A549 (cell line): ENCODE measurements at regions not wholly inside any gene's neighbourhood (a gene's known extent, or its start where the extent isn't known, plus 50 kb on each side); places are given as distances from the start of the nearest gene placed in this dataset.
"Not testable (repeated sequence)": the region's sequence is repeated elsewhere in the genome, so short reads cannot be mapped to it uniquely, and the experiment has no call there.

Experiments
- CEBPB ChIP-seq, 2 experiments: fragments of >200 bp in 1 of 2; sonication (Bioruptor Twin) in 1 of 2; formaldehyde crosslinking in 1 of 2; IDR thresholded peaks; 2 replicates each; pipeline ENCODE4 v1.6.1; 2012 to 2016
- CHD2 ChIP-seq: fragments of 150-350 bp; IDR thresholded peaks from 2 replicates; pipeline ENCODE4 v1.6.1; 2014; ENCODE audit warnings: low read length; ENCODE audit not compliant: partially characterized antibody
- EP300 ChIP-seq, 2 experiments: fragments of >200 bp; sonication (Bioruptor Twin); formaldehyde crosslinking; IDR thresholded peaks; 2 replicates in 1 of 2; 3 replicates in 1 of 2; pipeline ENCODE4 v1.6.1; 2016 to 2017
- JUNB ChIP-seq: fragments of >200 bp; sonication (Bioruptor Twin); formaldehyde crosslinking; IDR thresholded peaks from 2 replicates; pipeline ENCODE4 v1.6.1; 2016
- MAFK ChIP-seq: fragments of 450-650 bp; IDR thresholded peaks from 2 replicates; pipeline ENCODE4 v1.6.1; 2014; ENCODE audit not compliant: partially characterized antibody
- MAZ ChIP-seq: fragments of 150-350 bp; IDR thresholded peaks from 2 replicates; pipeline ENCODE4 v1.6.1; 2014; ENCODE audit warnings: antibody characterized with exemption, low read depth, low read length, borderline replicate concordance
- POLR2A ChIP-seq: IDR thresholded peaks from 2 replicates; pipeline ENCODE4 v1.6.1; 2012; ENCODE audit warnings: mild to moderate bottlenecking, low read length
- TF ChIP-seq, protein P1 (sequence below): fragments of >200 bp; sonication (Bioruptor Twin); formaldehyde crosslinking; IDR thresholded peaks from 3 replicates; pipeline ENCODE4 v1.5.1; 2016
- TF ChIP-seq, protein P2 (sequence below): fragments of 450-650 bp; IDR thresholded peaks from 2 replicates; pipeline ENCODE4 v1.6.1; 2014; ENCODE audit warnings: antibody characterized with exemption
- TF ChIP-seq, protein P3 (sequence below): IDR thresholded peaks from 2 replicates; pipeline ENCODE4 v1.6.1; 2012

DNA sequence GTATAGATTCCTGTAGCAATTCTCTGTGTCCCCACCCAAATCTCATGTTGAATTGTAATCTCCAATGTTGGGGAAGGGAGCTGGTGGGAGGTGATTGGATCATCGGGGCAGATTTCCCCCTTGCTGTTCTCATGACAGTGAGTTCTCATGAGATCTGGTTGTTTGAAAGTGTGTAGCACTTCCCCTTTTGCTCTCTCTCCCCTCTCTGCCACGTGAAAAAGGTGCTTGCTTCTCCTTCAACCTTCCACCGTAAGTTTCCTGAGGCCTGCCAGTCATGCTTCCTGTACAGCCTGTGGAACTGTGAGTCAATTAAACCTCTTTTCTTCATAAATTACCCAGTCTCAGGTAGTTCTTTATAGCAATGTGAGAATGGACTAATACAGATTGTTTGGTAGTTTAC is 175.3 kb upstream of the ACO1 start:
- TF ChIP-seq, protein P1, sequence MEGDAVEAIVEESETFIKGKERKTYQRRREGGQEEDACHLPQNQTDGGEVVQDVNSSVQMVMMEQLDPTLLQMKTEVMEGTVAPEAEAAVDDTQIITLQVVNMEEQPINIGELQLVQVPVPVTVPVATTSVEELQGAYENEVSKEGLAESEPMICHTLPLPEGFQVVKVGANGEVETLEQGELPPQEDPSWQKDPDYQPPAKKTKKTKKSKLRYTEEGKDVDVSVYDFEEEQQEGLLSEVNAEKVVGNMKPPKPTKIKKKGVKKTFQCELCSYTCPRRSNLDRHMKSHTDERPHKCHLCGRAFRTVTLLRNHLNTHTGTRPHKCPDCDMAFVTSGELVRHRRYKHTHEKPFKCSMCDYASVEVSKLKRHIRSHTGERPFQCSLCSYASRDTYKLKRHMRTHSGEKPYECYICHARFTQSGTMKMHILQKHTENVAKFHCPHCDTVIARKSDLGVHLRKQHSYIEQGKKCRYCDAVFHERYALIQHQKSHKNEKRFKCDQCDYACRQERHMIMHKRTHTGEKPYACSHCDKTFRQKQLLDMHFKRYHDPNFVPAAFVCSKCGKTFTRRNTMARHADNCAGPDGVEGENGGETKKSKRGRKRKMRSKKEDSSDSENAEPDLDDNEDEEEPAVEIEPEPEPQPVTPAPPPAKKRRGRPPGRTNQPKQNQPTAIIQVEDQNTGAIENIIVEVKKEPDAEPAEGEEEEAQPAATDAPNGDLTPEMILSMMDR: not testable (repeated sequence)
- not testable (repeated sequence) for TF ChIP-seq EP300 (IDR thresholded peaks at IDR 0.05); JUNB; MAFK; CHD2; POLR2A; CEBPB (IDR thresholded peaks at IDR 0.05); MAZ
- TF ChIP-seq, protein P2, sequence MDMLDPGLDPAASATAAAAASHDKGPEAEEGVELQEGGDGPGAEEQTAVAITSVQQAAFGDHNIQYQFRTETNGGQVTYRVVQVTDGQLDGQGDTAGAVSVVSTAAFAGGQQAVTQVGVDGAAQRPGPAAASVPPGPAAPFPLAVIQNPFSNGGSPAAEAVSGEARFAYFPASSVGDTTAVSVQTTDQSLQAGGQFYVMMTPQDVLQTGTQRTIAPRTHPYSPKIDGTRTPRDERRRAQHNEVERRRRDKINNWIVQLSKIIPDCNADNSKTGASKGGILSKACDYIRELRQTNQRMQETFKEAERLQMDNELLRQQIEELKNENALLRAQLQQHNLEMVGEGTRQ: not testable (repeated sequence)
- TF ChIP-seq, protein P3, sequence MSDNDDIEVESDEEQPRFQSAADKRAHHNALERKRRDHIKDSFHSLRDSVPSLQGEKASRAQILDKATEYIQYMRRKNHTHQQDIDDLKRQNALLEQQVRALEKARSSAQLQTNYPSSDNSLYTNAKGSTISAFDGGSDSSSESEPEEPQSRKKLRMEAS: not testable (repeated sequence)
